NCI-H1105 (cell line): ENCODE measurements at regions not wholly inside any gene's neighbourhood (a gene's known extent, or its start where the extent isn't known, plus 50 kb on each side); places are given as distances from the start of the nearest gene placed in this dataset.
"Not testable (repeated sequence)": the region's sequence is repeated elsewhere in the genome, so short reads cannot be mapped to it uniquely, and the experiment has no call there.

Experiments
- DNase-seq: peaks from one replicate; lab custom pipeline; 2025; lab: John Stamatoyannopoulos, UW

GRCh38 chr11:134665571-134666270 is 253.7 kb upstream of the B3GAT1 start:
- DNase-seq, result no peak

- no peak for DNase-seq
Observed at GRCh38 chr11:134665188-134665535, 253.1 kb upstream of the B3GAT1 start.

- DNase-seq, result no peak
Observed at GRCh38 chr11:134664447-134665187, 252.6 kb upstream of the B3GAT1 start.

- no peak for DNase-seq
Observed at GRCh38 chr11:134663506-134664313, 251.7 kb upstream of the B3GAT1 start.

GRCh38 chr11:134662629-134663360 is 250.8 kb upstream of the B3GAT1 start:
- no peak for DNase-seq

GRCh38 chr11:134661660-134662059 is 249.6 kb upstream of the B3GAT1 start:
- no peak for DNase-seq

- no peak for DNase-seq
Observed at GRCh38 chr11:134660416-134660815, 248.4 kb upstream of the B3GAT1 start.

GRCh38 chr11:134659882-134660281 is 247.8 kb upstream of the B3GAT1 start:
- no peak for DNase-seq

GRCh38 chr11:134658481-134659225 is 246.6 kb upstream of the B3GAT1 start:
- no peak for DNase-seq

GRCh38 chr11:134657631-134658030 is 245.6 kb upstream of the B3GAT1 start:
- DNase-seq, result no peak

GRCh38 chr11:134656861-134657540 is 245.0 kb upstream of the B3GAT1 start:
- DNase-seq, result no peak

GRCh38 chr11:134656086-134656840 is 244.2 kb upstream of the B3GAT1 start:
- not testable (repeated sequence) for DNase-seq

GRCh38 chr11:134655189-134655989 is 243.3 kb upstream of the B3GAT1 start:
- DNase-seq, result no peak

- DNase-seq, result no peak
Observed at GRCh38 chr11:134654161-134654915, 242.3 kb upstream of the B3GAT1 start.

- DNase-seq, result no peak
Observed at GRCh38 chr11:134652586-134653255, 240.7 kb upstream of the B3GAT1 start.

- no peak for DNase-seq
Observed at GRCh38 chr11:134647066-134647743, 235.2 kb upstream of the B3GAT1 start.

- DNase-seq, result no peak
Observed at GRCh38 chr11:134646561-134646960, 234.5 kb upstream of the B3GAT1 start.
